ENCODE measurements at regions not wholly inside any gene's neighbourhood (a gene's known extent, or its start where the extent isn't known, plus 50 kb on each side); places are given as distances from the start of the nearest gene placed in this dataset.

- intact Hi-C loops (cut with DNase I): no loop called here
Observed at GRCh38 chr12:75960086-75960910, 71.3 kb downstream of the PHLDA1 start.

GRCh38 chr12:75959506-75959905 is 72.1 kb downstream of the PHLDA1 start:
- no peaks in the 10 kb centered on the region for H3K9me3 ChIP-seq
- WGBS, 4 donors: 51 to 65% (median 60%) methylated on average over 2 of the region's 2 CpGs
- H3K4me3 ChIP-seq: no peak overlapping the region
- no peaks in the 10 kb centered on the region for H3K36me3 ChIP-seq
- DNase-seq: no peak
- peak overlapping the region in 1 of 12 donors; percentile 22 for H3K27ac ChIP-seq
- H3K27me3 ChIP-seq: no peaks in the 10 kb centered on the region
- ATAC-seq: no peak
- intact Hi-C loops (cut with DNase I): no loop called here
- TF ChIP-seq POLR2A (IDR thresholded peaks at IDR 0.05) (no peak), CTCF (IDR thresholded peaks at IDR 0.05) (no peak)
- peaks cover 0 to 22% (median 9%) of the 10 kb centered on the region in 12 donors for H3K4me1 ChIP-seq

More at GRCh38 chr12:75960086-75960910, 71.3 kb downstream of the PHLDA1 start:
- H3K27me3 ChIP-seq: no peaks in the 10 kb centered on the region
- no peaks in the 10 kb centered on the region for H3K9me3 ChIP-seq
- ATAC-seq (no peak), DNase-seq (no peak)
- TF ChIP-seq CTCF (IDR thresholded peaks at IDR 0.05): no peak
- no peak for TF ChIP-seq POLR2A (IDR thresholded peaks at IDR 0.05)
- no peak overlapping the region for H3K4me3 ChIP-seq
- no peaks in the 10 kb centered on the region for H3K36me3 ChIP-seq
- WGBS, 4 donors: 49 to 57% (median 52%) methylated on average over 6 of the region's 6 CpGs
- H3K4me1 ChIP-seq: peaks cover 0 to 20% (median 8%) of the 10 kb centered on the region in 12 donors
- H3K27ac ChIP-seq: no peak overlapping the region

- DNase-seq (no peak), ATAC-seq (no peak)
- WGBS, 4 donors: 65 to 79% (median 73%) methylated on average over 2 of the region's 2 CpGs
- Histone ChIP-seq H3K4me1 (peaks cover 0 to 26% (median 10%) of the 10 kb centered on the region in 12 donors), H3K27me3 (no peaks in the 10 kb centered on the region), H3K36me3 (no peaks in the 10 kb centered on the region), H3K27ac (peak overlapping the region in 1 of 12 donors; percentile 22), H3K9me3 (no peaks in the 10 kb centered on the region), H3K4me3 (no peak overlapping the region)
- no peak for TF ChIP-seq CTCF (IDR thresholded peaks at IDR 0.05)
- intact Hi-C loops (cut with DNase I): no loop called here
Observed at GRCh38 chr12:75959060-75959459, 72.5 kb downstream of the PHLDA1 start.

- no peak overlapping the region for H3K27ac ChIP-seq
- no peak overlapping the region for H3K4me3 ChIP-seq
- H3K36me3 ChIP-seq: no peaks in the 10 kb centered on the region
- H3K9me3 ChIP-seq: no peaks in the 10 kb centered on the region
- TF ChIP-seq POLR2A (IDR thresholded peaks at IDR 0.05) (no peak), CTCF (IDR thresholded peaks at IDR 0.05) (no peak)
- WGBS, 4 donors: 86 to 93% (median 89%) methylated on average over 3 of the region's 3 CpGs
- peaks cover 0 to 46% (median 20%) of the 10 kb centered on the region in 12 donors for H3K4me1 ChIP-seq
- ATAC-seq (no peak), DNase-seq (no peak)
- H3K27me3 ChIP-seq: no peaks in the 10 kb centered on the region
- intact Hi-C loops (cut with DNase I): no loop called here
Observed at GRCh38 chr12:75955251-75955650, 76.3 kb downstream of the PHLDA1 start.

Data from heart left ventricle (tissue), 16 donors.